ENCODE measurements at regions not wholly inside any gene's neighbourhood (a gene's known extent, or its start where the extent isn't known, plus 50 kb on each side); places are given as distances from the start of the nearest gene placed in this dataset.

GRCh38 chr17:65415991-65416390, 145.5 kb downstream of the AXIN2 start:
- TF ChIP-seq CTCF (IDR thresholded peaks at IDR 0.05; ENCODE audit: low read depth, low read length) (no peak), POLR2A (IDR thresholded peaks at IDR 0.05; ENCODE audit: extremely low read depth, insufficient read length) (no peak)

Data from NB4 (cell line).